ENCODE measurements at regions not wholly inside any gene's neighbourhood (a gene's known extent, or its start where the extent isn't known, plus 50 kb on each side); places are given as distances from the start of the nearest gene placed in this dataset.
"Not testable (repeated sequence)": the region's sequence is repeated elsewhere in the genome, so short reads cannot be mapped to it uniquely, and the experiment has no call there.

GRCh38 chr2:64742678-64743077 is 89.0 kb upstream of the SERTAD2 start:
- Histone ChIP-seq H2BK15ac (ENCODE audit: low read length) (no peak overlapping the region), H4K91ac (ENCODE audit: low read depth, low read length, poor library complexity) (no peak overlapping the region), H2BK12ac (ENCODE audit: low read length) (no peak overlapping the region), H3K79me1 (ENCODE audit: low read depth, low read length) (no peaks in the 10 kb centered on the region), H4K8ac (ENCODE audit: low read depth, low read length) (no peak overlapping the region), H3K9me3 (replicated peaks in 1 of 2; ENCODE audit: control insufficient read depth in 2 of 2, insufficient read depth in 1 of 2, low read depth in 1 of 2, low read length in 2 of 2) (no peaks in the 10 kb centered on the region), H3K18ac (ENCODE audit: low read length) (no peak overlapping the region), H3K4me2 (ENCODE audit: insufficient read depth, low read length, poor library complexity, severe bottlenecking) (no peak overlapping the region), H3K4me1 (ENCODE audit: control insufficient read depth in 2 of 2, insufficient read depth in 1 of 2, low read depth in 1 of 2, low read length in 2 of 2) (peaks cover 0 to 8% of the 10 kb centered on the region in 2 donors), H2AK5ac (ENCODE audit: low read depth, low read length) (no peak overlapping the region), H2BK5ac (ENCODE audit: low read length) (no peak overlapping the region), H3K27ac (replicated peaks; ENCODE audit: low read length) (no peak overlapping the region), H3K14ac (ENCODE audit: low read length) (no peak overlapping the region), H3K4ac (ENCODE audit: low read length) (no peak overlapping the region), H2BK120ac (ENCODE audit: low read depth, low read length) (no peak overlapping the region), H3K23ac (ENCODE audit: low read depth, low read length, poor library complexity) (no peak overlapping the region), H3K9ac (ENCODE audit: low read depth, low read length, poor library complexity) (no peak overlapping the region), H3K36me3 (replicated peaks in 1 of 2; ENCODE audit: control insufficient read depth in 2 of 2, insufficient read depth in 2 of 2, low read length in 2 of 2) (no peaks in the 10 kb centered on the region), H2AFZ (ENCODE audit: low read length) (no peak overlapping the region), H3K27me3 (ENCODE audit: control insufficient read depth in 3 of 3, insufficient read depth in 3 of 3, low read depth in 1 of 3, low read length in 3 of 3) (no peaks in the 10 kb centered on the region), H3K4me3 (ENCODE audit: low read length in 2 of 2) (no peak overlapping the region)
- DNase-seq (ENCODE audit: low spot score) = no peak
- WGBS, 2 donors (ENCODE audit: extremely low coverage in 2 of 2, insufficient read length in 2 of 2, insufficient replicate concordance in 1 of 2) = no CpG with 5 or more reads among the region's 1 CpG

- no peak overlapping the region for H3K4ac ChIP-seq (ENCODE audit: low read length)
- no peak overlapping the region for H3K23ac ChIP-seq (ENCODE audit: low read depth, low read length, poor library complexity)
- H4K8ac ChIP-seq (ENCODE audit: low read depth, low read length) = no peak overlapping the region
- no peak overlapping the region for H3K14ac ChIP-seq (ENCODE audit: low read length)
- DNase-seq (ENCODE audit: low spot score) = no peak
- no peak overlapping the region for H2AK5ac ChIP-seq (ENCODE audit: low read depth, low read length)
- H2BK5ac ChIP-seq (ENCODE audit: low read length) = no peak overlapping the region
- no peaks in the 10 kb centered on the region for H3K27me3 ChIP-seq (ENCODE audit: control insufficient read depth in 3 of 3, insufficient read depth in 3 of 3, low read depth in 1 of 3, low read length in 3 of 3)
- H3K36me3 ChIP-seq (replicated peaks in 1 of 2; ENCODE audit: control insufficient read depth in 2 of 2, insufficient read depth in 2 of 2, low read length in 2 of 2) = no peaks in the 10 kb centered on the region
- H3K27ac ChIP-seq (replicated peaks; ENCODE audit: low read length) = no peak overlapping the region
- H3K79me1 ChIP-seq (ENCODE audit: low read depth, low read length) = no peaks in the 10 kb centered on the region
- no peak overlapping the region for H4K91ac ChIP-seq (ENCODE audit: low read depth, low read length, poor library complexity)
- no peak overlapping the region for H2BK12ac ChIP-seq (ENCODE audit: low read length)
- no peak overlapping the region for H3K4me3 ChIP-seq (ENCODE audit: low read length in 2 of 2)
- H2BK120ac ChIP-seq (ENCODE audit: low read depth, low read length) = no peak overlapping the region
- peaks cover 0 to 8% of the 10 kb centered on the region in 2 donors for H3K4me1 ChIP-seq (ENCODE audit: control insufficient read depth in 2 of 2, insufficient read depth in 1 of 2, low read depth in 1 of 2, low read length in 2 of 2)
- no peak overlapping the region for H3K18ac ChIP-seq (ENCODE audit: low read length)
- no peak overlapping the region for H2BK15ac ChIP-seq (ENCODE audit: low read length)
- no peak overlapping the region for H3K4me2 ChIP-seq (ENCODE audit: insufficient read depth, low read length, poor library complexity, severe bottlenecking)
- H3K9ac ChIP-seq (ENCODE audit: low read depth, low read length, poor library complexity) = no peak overlapping the region
- H3K9me3 ChIP-seq (replicated peaks in 1 of 2; ENCODE audit: control insufficient read depth in 2 of 2, insufficient read depth in 1 of 2, low read depth in 1 of 2, low read length in 2 of 2) = no peaks in the 10 kb centered on the region
- H2AFZ ChIP-seq (ENCODE audit: low read length) = no peak overlapping the region
- no CpG with 5 or more reads among the region's 2 CpGs for WGBS, 2 donors (ENCODE audit: extremely low coverage in 2 of 2, insufficient read length in 2 of 2, insufficient replicate concordance in 1 of 2)
Observed at GRCh38 chr2:64743739-64744330, 90.1 kb upstream of the SERTAD2 start.

DNA sequence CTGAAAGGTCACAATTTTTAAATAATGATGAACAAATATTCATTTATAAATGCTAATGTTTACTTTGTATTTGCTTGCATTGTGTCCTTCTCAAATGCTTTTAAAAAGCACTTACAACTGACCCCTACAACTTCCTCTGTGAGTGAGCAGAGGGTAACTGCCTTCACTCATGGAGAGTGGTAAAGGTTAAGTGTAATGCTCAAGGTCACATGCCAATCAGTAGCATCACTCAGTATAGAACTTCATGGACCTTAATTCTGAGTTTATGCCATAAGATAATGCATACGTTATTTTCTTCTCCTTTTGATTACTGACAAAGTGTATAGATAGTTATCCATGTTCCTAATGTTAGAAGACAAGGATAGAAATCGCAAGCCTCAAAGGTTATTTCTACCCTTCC is 91.8 kb upstream of the SERTAD2 start:
- H3K9me3 ChIP-seq (replicated peaks in 1 of 2; ENCODE audit: control insufficient read depth in 2 of 2, insufficient read depth in 1 of 2, low read depth in 1 of 2, low read length in 2 of 2) = no peaks in the 10 kb centered on the region
- WGBS, 2 donors (ENCODE audit: extremely low coverage in 2 of 2, insufficient read length in 2 of 2, insufficient replicate concordance in 1 of 2) = no CpG with 5 or more reads among the region's 2 CpGs
- no peaks in the 10 kb centered on the region for H3K27me3 ChIP-seq (ENCODE audit: control insufficient read depth in 3 of 3, insufficient read depth in 3 of 3, low read depth in 1 of 3, low read length in 3 of 3)
- H3K4me1 ChIP-seq (ENCODE audit: control insufficient read depth in 2 of 2, insufficient read depth in 1 of 2, low read depth in 1 of 2, low read length in 2 of 2) = peaks cover 0 to 19% of the 10 kb centered on the region in 2 donors
- no peak overlapping the region for H3K4ac ChIP-seq (ENCODE audit: low read length)
- H4K8ac ChIP-seq (ENCODE audit: low read depth, low read length) = no peak overlapping the region
- no peak overlapping the region for H3K18ac ChIP-seq (ENCODE audit: low read length)
- H2AK5ac ChIP-seq (ENCODE audit: low read depth, low read length) = no peak overlapping the region
- H3K4me2 ChIP-seq (ENCODE audit: insufficient read depth, low read length, poor library complexity, severe bottlenecking) = no peak overlapping the region
- no peaks in the 10 kb centered on the region for H3K36me3 ChIP-seq (replicated peaks in 1 of 2; ENCODE audit: control insufficient read depth in 2 of 2, insufficient read depth in 2 of 2, low read length in 2 of 2)
- no peak overlapping the region for H2AFZ ChIP-seq (ENCODE audit: low read length)
- no peak overlapping the region for H3K14ac ChIP-seq (ENCODE audit: low read length)
- H2BK15ac ChIP-seq (ENCODE audit: low read length) = no peak overlapping the region
- DNase-seq (ENCODE audit: low spot score) = no peak
- no peak overlapping the region for H2BK12ac ChIP-seq (ENCODE audit: low read length)
- H3K9ac ChIP-seq (ENCODE audit: low read depth, low read length, poor library complexity) = no peak overlapping the region
- no peaks in the 10 kb centered on the region for H3K79me1 ChIP-seq (ENCODE audit: low read depth, low read length)
- H3K27ac ChIP-seq (replicated peaks; ENCODE audit: low read length) = no peak overlapping the region
- no peak overlapping the region for H2BK120ac ChIP-seq (ENCODE audit: low read depth, low read length)
- H3K23ac ChIP-seq (ENCODE audit: low read depth, low read length, poor library complexity) = no peak overlapping the region
- no peak overlapping the region for H3K4me3 ChIP-seq (ENCODE audit: low read length in 2 of 2)
- H2BK5ac ChIP-seq (ENCODE audit: low read length) = no peak overlapping the region
- no peak overlapping the region for H4K91ac ChIP-seq (ENCODE audit: low read depth, low read length, poor library complexity)

DNA sequence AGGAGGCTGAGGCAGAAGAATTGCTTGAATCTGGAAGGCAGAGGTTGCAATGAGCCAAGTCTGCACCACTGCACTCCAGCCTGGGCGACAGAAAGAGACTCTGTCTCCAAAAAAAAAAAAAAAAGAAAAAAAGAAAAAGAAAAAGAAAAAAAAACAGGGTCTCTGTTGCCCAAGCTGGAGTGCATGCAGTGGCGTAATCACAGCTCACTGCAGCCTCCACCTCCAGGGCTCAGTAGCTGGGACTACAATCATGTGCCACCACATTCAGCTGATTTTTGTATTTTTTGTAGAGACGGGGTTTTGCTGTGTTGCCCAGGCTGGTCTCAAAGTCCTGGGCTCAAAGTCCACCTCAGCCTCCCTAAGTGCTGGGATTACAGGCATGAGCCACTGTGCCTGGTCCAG is 94.0 kb upstream of the SERTAD2 start:
- DNase-seq (ENCODE audit: low spot score); H4K8ac ChIP-seq (ENCODE audit: low read depth, low read length); H3K4me2 ChIP-seq (ENCODE audit: insufficient read depth, low read length, poor library complexity, severe bottlenecking); H2BK15ac ChIP-seq (ENCODE audit: low read length); H3K23ac ChIP-seq (ENCODE audit: low read depth, low read length, poor library complexity); H3K27ac ChIP-seq (replicated peaks; ENCODE audit: low read length); H3K18ac ChIP-seq (ENCODE audit: low read length); H2AK5ac ChIP-seq (ENCODE audit: low read depth, low read length); H2BK120ac ChIP-seq (ENCODE audit: low read depth, low read length); H3K14ac ChIP-seq (ENCODE audit: low read length); H3K9me3 ChIP-seq (replicated peaks in 1 of 2; ENCODE audit: control insufficient read depth in 2 of 2, insufficient read depth in 1 of 2, low read depth in 1 of 2, low read length in 2 of 2); H2AFZ ChIP-seq (ENCODE audit: low read length); H3K79me1 ChIP-seq (ENCODE audit: low read depth, low read length); H3K4ac ChIP-seq (ENCODE audit: low read length); H2BK5ac ChIP-seq (ENCODE audit: low read length); H3K27me3 ChIP-seq (ENCODE audit: control insufficient read depth in 3 of 3, insufficient read depth in 3 of 3, low read depth in 1 of 3, low read length in 3 of 3); H2BK12ac ChIP-seq (ENCODE audit: low read length); H3K4me3 ChIP-seq (ENCODE audit: low read length in 2 of 2); H3K9ac ChIP-seq (ENCODE audit: low read depth, low read length, poor library complexity); H3K36me3 ChIP-seq (replicated peaks in 1 of 2; ENCODE audit: control insufficient read depth in 2 of 2, insufficient read depth in 2 of 2, low read length in 2 of 2); H4K91ac ChIP-seq (ENCODE audit: low read depth, low read length, poor library complexity): not testable (repeated sequence)
- no CpG with 5 or more reads among the region's 3 CpGs for WGBS, 2 donors (ENCODE audit: extremely low coverage in 2 of 2, insufficient read length in 2 of 2, insufficient replicate concordance in 1 of 2)
- H3K4me1 ChIP-seq (ENCODE audit: control insufficient read depth in 2 of 2, insufficient read depth in 1 of 2, low read depth in 1 of 2, low read length in 2 of 2) = peaks cover 2 to 22% of the 10 kb centered on the region in 2 donors
